Breast epithelium (tissue), 3 donors: ENCODE measurements at regions not wholly inside any gene's neighbourhood (a gene's known extent, or its start where the extent isn't known, plus 50 kb on each side); places are given as distances from the start of the nearest gene placed in this dataset.

ENCODE experiments used
- CTCF ChIP-seq, 3 donors: fragments of 450-650 bp; IDR thresholded peaks; one replicate each; pipeline ENCODE4 v1.5.1; 2016 to 2017; ENCODE audit warnings: antibody characterized with exemption in 3 of 3, mild to moderate bottlenecking in 3 of 3, moderate library complexity in 3 of 3
- POLR2A ChIP-seq: fragments of 450-650 bp; IDR thresholded peaks from one replicate; pipeline ENCODE4 v1.6.1; 2016; ENCODE audit warnings: antibody characterized with exemption, mild to moderate bottlenecking, moderate library complexity

GRCh38 chr10:109115179-109115578, 808.1 kb downstream of the XPNPEP1 start:
- no peak for TF ChIP-seq CTCF (IDR thresholded peaks at IDR 0.05)
- TF ChIP-seq POLR2A = no peak
